Glutamatergic neuron (in vitro differentiated cells): ENCODE measurements at regions not wholly inside any gene's neighbourhood (a gene's known extent, or its start where the extent isn't known, plus 50 kb on each side); places are given as distances from the start of the nearest gene placed in this dataset.

Source experiments
- DNase-seq: peaks from one replicate; pipeline ENCODE4 v3.0.0; 2022
- H3K27ac Mint-ChIP-seq: one replicate; pipeline ENCODE4 v1.8.0; 2020; ENCODE audit warnings: mild to moderate bottlenecking, mixed read lengths, inconsistent platforms; ENCODE audit not compliant: unreplicated experiment
- H3K27me3 Mint-ChIP-seq: one replicate; pipeline ENCODE4 v1.8.0; 2020; ENCODE audit warnings: mild to moderate bottlenecking, moderate library complexity, mixed read lengths, inconsistent platforms; ENCODE audit not compliant: unreplicated experiment
- H3K36me3 Mint-ChIP-seq: one replicate; pipeline ENCODE4 v1.8.0; 2020; ENCODE audit warnings: mild to moderate bottlenecking, mixed read lengths, inconsistent platforms; ENCODE audit not compliant: unreplicated experiment
- H3K4me1 Mint-ChIP-seq: one replicate; pipeline ENCODE4 v1.8.0; 2020; ENCODE audit warnings: mild to moderate bottlenecking, low read depth, mixed read lengths, inconsistent platforms; ENCODE audit not compliant: unreplicated experiment
- H3K4me3 Mint-ChIP-seq: one replicate; pipeline ENCODE4 v1.8.0; 2020; ENCODE audit warnings: mild to moderate bottlenecking, mixed read lengths, inconsistent platforms; ENCODE audit not compliant: unreplicated experiment
- H3K9me3 Mint-ChIP-seq: one replicate; pipeline ENCODE4 v1.8.0; 2020; ENCODE audit warnings: mild to moderate bottlenecking, moderate library complexity, mixed read lengths, inconsistent platforms; ENCODE audit not compliant: unreplicated experiment
- CTCF ChIP-seq: fragments of 200-600 bp; sonication (generic); IDR thresholded peaks from one replicate; pipeline ENCODE4 v1.5.0; 2021; ENCODE audit not compliant: partially characterized antibody, unreplicated experiment

- H3K4me3 Mint-ChIP-seq, result no peak overlapping the region
- no peaks in the 10 kb centered on the region for H3K4me1 Mint-ChIP-seq
- H3K27me3 Mint-ChIP-seq, result no peaks in the 10 kb centered on the region
- DNase-seq, result no peak
- no peaks in the 10 kb centered on the region for H3K36me3 Mint-ChIP-seq
- H3K27ac Mint-ChIP-seq, result no peak overlapping the region
- no peak for TF ChIP-seq CTCF
- no peaks in the 10 kb centered on the region for H3K9me3 Mint-ChIP-seq
Measured at GRCh38 chr2:119064567-119064966, 94.0 kb downstream of the C1QL2 start.

- no peaks in the 10 kb centered on the region for H3K36me3 Mint-ChIP-seq
- no peak overlapping the region for H3K4me3 Mint-ChIP-seq
- no peak for DNase-seq
- no peak for TF ChIP-seq CTCF
- H3K27me3 Mint-ChIP-seq, result no peaks in the 10 kb centered on the region
- H3K4me1 Mint-ChIP-seq, result no peaks in the 10 kb centered on the region
- H3K9me3 Mint-ChIP-seq, result no peaks in the 10 kb centered on the region
- H3K27ac Mint-ChIP-seq, result no peak overlapping the region
Measured at GRCh38 chr2:119063177-119063576, 95.4 kb downstream of the C1QL2 start.

GRCh38 chr2:119062652-119063051 lies 95.9 kb downstream of the C1QL2 start:
- no peaks in the 10 kb centered on the region for H3K27me3 Mint-ChIP-seq
- no peaks in the 10 kb centered on the region for H3K9me3 Mint-ChIP-seq
- no peaks in the 10 kb centered on the region for H3K36me3 Mint-ChIP-seq
- no peak for TF ChIP-seq CTCF
- no peak overlapping the region for H3K4me3 Mint-ChIP-seq
- DNase-seq, result no peak
- H3K4me1 Mint-ChIP-seq, result no peaks in the 10 kb centered on the region
- H3K27ac Mint-ChIP-seq, result no peak overlapping the region

- Mint-ChIP-seq H3K9me3 (no peaks in the 10 kb centered on the region), H3K27ac (no peak overlapping the region), H3K4me3 (no peak overlapping the region), H3K27me3 (no peaks in the 10 kb centered on the region), H3K36me3 (no peaks in the 10 kb centered on the region), H3K4me1 (no peaks in the 10 kb centered on the region)
- no peak for TF ChIP-seq CTCF
- no peak for DNase-seq
Measured at GRCh38 chr2:119062179-119062578, 96.4 kb downstream of the C1QL2 start.

- Mint-ChIP-seq H3K4me1 (no peaks in the 10 kb centered on the region), H3K27ac (no peak overlapping the region), H3K9me3 (no peaks in the 10 kb centered on the region), H3K27me3 (no peaks in the 10 kb centered on the region), H3K4me3 (no peak overlapping the region), H3K36me3 (no peaks in the 10 kb centered on the region)
- TF ChIP-seq CTCF, result no peak
- DNase-seq, result no peak
Measured at GRCh38 chr2:119059940-119060339, 98.6 kb downstream of the C1QL2 start.
